SK-N-SH (cell line): ENCODE measurements at regions not wholly inside any gene's neighbourhood (a gene's known extent, or its start where the extent isn't known, plus 50 kb on each side); places are given as distances from the start of the nearest gene placed in this dataset.

Experiments used
- CTCF ChIP-seq: fragments of 200-600 bp; sonication (generic); IDR thresholded peaks from 2 replicates; pipeline ENCODE4 v1.6.1; 2017; ENCODE audit warnings: antibody characterized with exemption, mild to moderate bottlenecking, moderate library complexity
- EZH2phosphoT487 ChIP-seq: fragments of 200-600 bp; sonication (generic); IDR thresholded peaks from 2 replicates; pipeline ENCODE4 v1.6.1; 2017; ENCODE audit warnings: low read depth, mixed run types, mild to moderate bottlenecking, antibody characterized with exemption, moderate library complexity, borderline replicate concordance
- IRF3 ChIP-seq: fragments of 150-350 bp; IDR thresholded peaks from 2 replicates; pipeline ENCODE4 v1.6.1; 2016; ENCODE audit warnings: mild to moderate bottlenecking, low read depth, low read length
- MAX ChIP-seq: IDR thresholded peaks from 2 replicates; pipeline ENCODE4 v1.4.0; 2012; ENCODE audit warnings: low read depth
- MXI1 ChIP-seq: IDR thresholded peaks from 2 replicates; pipeline ENCODE4 v1.6.1; 2012; ENCODE audit warnings: mild to moderate bottlenecking, low read depth, low read length, improper control_type of control experiment
- NFIC ChIP-seq: IDR thresholded peaks from 2 replicates; pipeline ENCODE4 v1.4.0; 2012; ENCODE audit warnings: borderline replicate concordance
- NRF1 ChIP-seq: IDR thresholded peaks from 2 replicates; pipeline ENCODE4 v1.6.1; 2012; ENCODE audit warnings: low read depth, mild to moderate bottlenecking, low read length
- PBX3 ChIP-seq: IDR thresholded peaks from 2 replicates; pipeline ENCODE4; 2012
- POLR2AphosphoS5 ChIP-seq: IDR thresholded peaks from 2 replicates; pipeline ENCODE4 v1.6.1; 2012; ENCODE audit warnings: low read depth, low read length
- RAD21 ChIP-seq: IDR thresholded peaks from 2 replicates; pipeline ENCODE4 v1.6.1; 2012; ENCODE audit warnings: mild to moderate bottlenecking, low read length
- SIN3A ChIP-seq: IDR thresholded peaks from 2 replicates; pipeline ENCODE4 v1.6.1; 2012; ENCODE audit warnings: low read depth, mild to moderate bottlenecking, low read length, moderate library complexity, borderline replicate concordance
- TAF1 ChIP-seq: IDR thresholded peaks from 2 replicates; pipeline ENCODE4 v1.6.1; 2012; ENCODE audit warnings: low read depth, mild to moderate bottlenecking, low read length, moderate library complexity, borderline replicate concordance
- USF2 ChIP-seq: fragments of 150-350 bp; IDR thresholded peaks from 2 replicates; pipeline ENCODE4 v1.6.1; 2017; ENCODE audit warnings: antibody characterized with exemption, low read length, low read depth, borderline replicate concordance
- ZBTB33 ChIP-seq: IDR thresholded peaks from 2 replicates; pipeline ENCODE4 v1.4.0; 2012; ENCODE audit warnings: low read depth, borderline replicate concordance

GRCh38 chr12:19021646-19022045 lies 107.9 kb upstream of the PLEKHA5 start:
- TF ChIP-seq TAF1 (no peak), CTCF (no peak), SIN3A (no peak), POLR2AphosphoS5 (no peak), MXI1 (no peak), NRF1 (no peak), IRF3 (no peak), USF2 (no peak), ZBTB33 (no peak), PBX3 (no peak), NFIC (no peak), MAX (no peak), RAD21 (no peak), EZH2phosphoT487 (no peak)
